GM19239 (cell line): ENCODE measurements at regions not wholly inside any gene's neighbourhood (a gene's known extent, or its start where the extent isn't known, plus 50 kb on each side); places are given as distances from the start of the nearest gene placed in this dataset.
"Not testable (repeated sequence)": the region's sequence is repeated elsewhere in the genome, so short reads cannot be mapped to it uniquely, and the experiment has no call there.

ENCODE experiments used
- DNase-seq: peaks from one replicate; pipeline ENCODE4 v3.0.0; 2011; ENCODE audit warnings: low spot score; ENCODE audit not compliant: insufficient read length
- FAIRE-seq: peaks from 2 replicates; lab custom pipeline; 2011; peaks lifted over from hg19 to GRCh38; lab: Jason Lieb, UNC

DNA sequence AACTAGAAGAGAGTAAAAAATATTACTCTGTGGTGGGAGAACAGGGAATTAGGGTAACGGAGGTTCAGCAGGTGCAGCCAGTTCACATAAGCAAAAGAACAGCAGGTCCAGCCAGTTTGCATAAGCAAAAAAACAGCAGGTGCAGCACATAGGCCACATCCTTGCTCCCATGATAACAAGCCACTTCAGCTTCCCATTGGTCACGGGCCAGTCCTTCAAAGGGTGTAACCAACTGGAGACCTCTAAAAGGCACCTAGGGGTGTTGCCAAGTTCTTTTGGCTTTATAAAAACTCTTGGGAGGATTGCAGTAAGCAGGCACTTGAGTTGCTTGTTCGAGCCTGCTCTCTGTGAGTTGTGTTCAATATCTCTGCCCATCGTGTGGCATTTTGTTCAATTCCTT is 488.1 kb downstream of the XYLT1 start:
- DNase-seq (no peak), FAIRE-seq (no peak)

DNA sequence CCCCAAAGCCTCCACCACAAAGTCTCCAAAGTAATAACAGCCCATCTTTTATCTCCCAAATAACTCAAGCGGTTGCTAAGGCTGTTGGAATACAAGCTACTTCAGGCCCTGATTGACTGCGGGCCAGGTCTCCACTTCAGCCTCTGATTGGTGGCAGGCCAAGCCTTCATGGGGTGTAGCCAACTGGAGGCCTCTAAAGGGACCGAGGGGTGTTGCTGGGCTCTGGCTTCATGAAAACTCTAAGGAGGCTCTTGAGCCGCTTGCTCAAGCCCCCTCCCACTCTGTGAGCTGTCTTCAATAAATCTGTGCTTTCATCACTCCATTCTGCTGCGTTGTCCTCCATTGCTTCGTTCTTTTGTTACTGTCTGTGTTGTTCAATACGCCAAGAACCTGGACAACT is 487.2 kb downstream of the XYLT1 start:
- DNase-seq (no peak), FAIRE-seq (no peak)

DNA sequence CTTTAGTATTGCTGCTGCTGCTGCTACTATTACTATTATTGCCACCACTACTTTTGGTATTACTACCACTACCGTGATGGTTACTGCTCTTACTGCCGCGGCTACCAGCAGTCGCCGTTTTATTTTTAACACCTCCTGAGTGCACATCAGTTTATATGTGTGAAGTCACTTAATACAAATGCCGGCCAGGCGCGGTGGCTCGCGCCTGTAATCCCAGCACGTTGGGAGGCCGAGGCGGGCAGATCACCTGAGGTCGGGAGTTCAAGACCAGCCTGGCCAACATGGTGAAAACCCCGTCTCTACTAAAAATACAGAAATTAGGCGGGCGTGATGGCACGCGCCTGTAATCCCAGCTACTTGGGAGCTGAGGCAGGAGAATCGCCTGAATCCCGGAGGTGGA is 486.7 kb downstream of the XYLT1 start:
- not testable (repeated sequence) for FAIRE-seq, DNase-seq

DNA sequence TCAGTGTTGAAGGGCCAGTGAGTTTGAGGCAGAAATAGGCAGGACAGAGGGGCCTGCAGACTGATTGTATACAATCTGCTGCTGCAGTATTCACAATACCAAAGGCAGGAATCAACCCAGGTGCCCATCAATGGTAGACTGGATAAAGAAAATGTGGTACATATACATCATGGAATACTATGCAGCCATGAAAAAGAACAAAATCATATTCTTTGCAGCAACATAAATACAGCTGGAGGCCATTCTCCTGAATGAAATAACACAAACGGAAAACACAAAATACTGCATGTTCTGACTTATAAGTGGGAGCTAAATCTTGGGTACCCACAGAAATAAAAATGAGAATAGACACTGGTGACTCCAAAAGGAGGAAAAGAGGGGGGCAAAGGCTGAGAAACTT is 485.1 kb downstream of the XYLT1 start:
- no peak for DNase-seq
- no peak for FAIRE-seq

DNA sequence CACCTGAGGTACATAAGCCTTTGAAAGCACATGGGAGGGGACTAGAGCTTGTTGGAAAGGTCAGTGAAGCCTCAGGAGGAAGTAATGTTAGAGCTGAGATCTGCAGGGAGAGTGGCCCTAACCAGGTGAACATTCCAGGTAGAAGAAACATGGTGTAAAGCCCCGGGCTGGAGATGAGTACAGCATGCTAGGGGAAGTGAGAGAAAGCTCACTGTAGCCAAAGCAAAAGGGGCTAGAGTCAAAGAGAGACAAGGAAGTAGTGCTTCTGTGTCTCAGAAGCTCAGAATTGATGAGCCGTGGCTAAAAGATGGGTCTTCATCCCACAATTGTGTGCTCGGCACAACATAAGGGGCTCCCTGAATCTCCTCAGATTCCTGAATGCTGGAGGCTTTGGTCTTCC is 481.8 kb downstream of the XYLT1 start:
- FAIRE-seq: peak; percentile 48
- no peak for DNase-seq

DNA sequence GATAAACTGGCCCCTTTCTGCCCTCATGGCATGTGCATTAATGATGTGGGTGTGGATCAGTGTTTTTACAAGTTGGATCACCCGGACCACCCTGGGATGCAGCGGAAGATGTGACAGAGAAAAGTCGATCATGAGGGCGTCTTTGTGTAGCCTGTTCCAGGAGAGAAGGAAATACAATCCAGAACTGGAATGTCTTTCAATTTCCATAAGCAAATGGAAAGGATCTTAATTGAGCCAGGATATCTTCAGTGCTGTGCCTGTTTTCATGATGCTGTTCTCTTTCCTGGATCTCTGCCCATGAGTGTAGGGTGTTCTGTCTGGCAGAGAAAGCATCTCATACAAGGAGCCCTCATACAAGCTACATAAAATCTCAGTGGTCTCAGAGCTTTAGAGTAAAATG is 481.4 kb downstream of the XYLT1 start:
- FAIRE-seq: no peak
- DNase-seq: no peak

DNA sequence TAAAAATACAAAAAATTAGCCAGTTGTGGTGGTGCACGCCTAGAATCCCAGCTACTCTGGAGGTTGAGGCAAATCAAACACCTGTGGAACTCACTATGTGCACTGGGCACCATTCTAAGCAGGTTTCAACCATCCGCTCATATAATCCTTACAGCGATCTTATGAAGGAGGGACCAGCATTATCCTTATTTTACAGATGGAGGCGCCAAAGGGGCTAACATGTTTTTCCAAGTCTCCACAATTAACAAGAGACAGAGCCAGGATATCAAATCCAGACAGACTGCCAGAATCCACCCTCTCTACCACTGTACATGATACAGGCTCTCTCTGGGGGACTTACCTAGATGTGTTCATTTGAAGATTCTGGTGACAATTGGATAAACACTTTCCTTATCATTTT is 479.0 kb downstream of the XYLT1 start:
- no peak for DNase-seq
- FAIRE-seq: no peak

DNA sequence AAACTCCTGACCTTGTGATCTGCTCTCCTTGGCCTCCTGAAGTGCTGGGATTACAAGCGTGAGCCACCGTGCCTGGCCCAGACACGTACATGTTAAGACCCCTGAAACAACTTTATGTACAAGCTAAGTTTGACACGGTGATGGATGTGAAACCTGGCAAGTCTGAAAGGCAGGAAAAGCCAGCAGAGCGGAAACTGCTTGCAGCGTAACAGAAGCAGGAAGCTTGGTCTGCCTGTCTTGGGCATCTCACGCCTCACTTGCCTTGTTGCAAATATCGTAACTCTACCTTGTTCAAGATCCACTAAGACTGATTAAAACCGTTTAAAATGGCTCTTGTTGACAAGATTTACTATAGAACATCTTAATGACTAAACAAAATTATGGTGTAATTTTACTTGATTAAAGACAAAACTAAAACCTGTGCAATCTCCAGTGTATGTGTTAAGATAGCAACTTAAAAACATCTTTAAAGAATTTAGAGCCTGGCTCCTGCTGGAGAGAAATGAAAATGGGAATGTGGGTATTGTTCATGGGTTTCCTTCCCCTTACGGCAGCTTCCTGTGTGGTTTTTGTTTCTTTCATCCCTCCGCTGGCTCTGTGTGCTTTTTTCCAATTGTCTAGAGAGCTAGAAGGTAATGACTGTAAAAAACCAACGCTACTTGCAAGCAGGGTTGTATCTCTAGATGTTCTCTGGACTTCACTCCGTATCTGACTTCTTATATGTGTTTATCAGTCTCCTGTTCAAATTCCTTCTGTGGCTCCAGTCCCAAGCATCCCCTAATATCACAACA is 477.6 kb downstream of the XYLT1 start:
- FAIRE-seq (peak; percentile 84), DNase-seq (no peak)

DNA sequence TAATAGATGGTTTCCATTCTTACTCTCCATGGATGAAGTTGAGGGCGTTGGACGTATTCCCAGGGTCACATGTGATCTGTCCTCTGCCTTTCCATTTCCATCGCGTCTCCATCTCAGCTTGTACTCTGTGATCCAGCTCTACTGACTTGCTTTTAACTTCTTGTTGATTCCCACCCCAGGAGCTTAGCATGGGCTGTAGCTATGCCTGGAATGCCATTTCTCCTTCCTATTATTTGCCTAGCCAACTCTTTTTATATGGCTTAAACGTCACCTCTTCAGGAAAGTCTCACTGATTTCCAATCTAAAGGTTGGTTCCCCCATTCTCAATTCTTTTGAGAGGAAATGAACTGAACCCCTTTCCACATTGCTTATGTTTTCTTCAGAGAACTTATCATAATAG is 475.9 kb downstream of the XYLT1 start:
- FAIRE-seq: no peak

DNA sequence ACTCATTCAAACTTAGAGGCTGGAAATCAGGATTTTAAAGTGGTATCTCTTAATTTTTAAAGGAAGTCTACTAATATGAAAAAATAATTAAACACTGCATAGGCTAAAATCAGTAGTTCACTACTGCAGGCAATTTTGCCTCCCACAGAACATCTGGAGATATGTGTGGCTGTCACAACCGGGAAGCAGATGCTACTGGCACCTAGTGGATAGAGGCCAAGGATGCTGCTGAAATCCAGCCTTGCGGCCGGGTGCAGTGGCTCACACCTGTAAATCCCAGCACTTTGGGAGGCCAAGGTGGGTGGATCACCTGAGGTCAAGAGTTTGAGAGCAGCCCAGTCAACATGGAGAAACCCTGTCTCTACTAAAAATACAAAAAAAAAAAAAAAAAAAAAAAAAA is 473.9 kb downstream of the XYLT1 start:
- no peak for DNase-seq
- FAIRE-seq: no peak

More for the DNA sequence above, 475.9 kb downstream of the XYLT1 start:
- DNase-seq: no peak

DNA sequence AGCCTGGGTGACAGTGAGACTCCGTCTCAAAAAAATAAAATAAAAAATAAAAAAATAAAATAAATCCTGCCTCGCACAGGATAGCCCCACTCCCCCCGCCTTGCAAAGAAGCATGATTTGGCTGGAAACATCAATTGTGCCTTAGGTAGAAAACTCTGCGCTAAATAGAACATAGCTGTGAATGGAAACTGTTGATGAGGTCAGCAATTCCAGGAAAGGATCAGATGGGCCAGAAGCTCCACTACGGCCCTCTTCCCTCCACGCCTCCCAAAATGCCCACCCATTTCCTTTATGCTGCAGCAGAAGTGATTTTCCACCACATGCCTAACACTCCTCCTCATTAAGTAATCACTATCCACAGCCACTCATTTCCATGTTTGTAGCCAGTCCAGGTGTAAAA is 473.4 kb downstream of the XYLT1 start:
- DNase-seq: no peak
- FAIRE-seq: no peak

DNA sequence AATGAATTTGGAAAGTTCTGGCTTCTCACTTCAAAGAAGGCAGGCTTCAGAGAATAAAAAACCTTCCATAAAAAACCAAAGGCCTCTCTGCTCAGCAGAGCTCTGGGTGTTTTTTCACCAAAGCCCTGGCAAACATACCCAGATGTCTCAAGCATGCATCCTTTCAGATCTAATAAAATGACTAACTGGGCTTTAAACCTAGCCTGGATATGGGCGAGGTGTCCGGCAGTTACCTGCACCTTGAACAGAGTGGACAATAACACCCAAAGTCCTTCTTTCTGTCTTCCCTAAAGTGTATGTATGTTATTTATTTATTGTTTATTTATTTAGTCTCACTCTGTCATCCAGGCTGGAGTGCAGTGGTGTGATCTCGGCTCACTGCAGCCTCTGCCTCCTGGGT is 469.3 kb downstream of the XYLT1 start:
- no peak for DNase-seq
- FAIRE-seq: no peak

DNA sequence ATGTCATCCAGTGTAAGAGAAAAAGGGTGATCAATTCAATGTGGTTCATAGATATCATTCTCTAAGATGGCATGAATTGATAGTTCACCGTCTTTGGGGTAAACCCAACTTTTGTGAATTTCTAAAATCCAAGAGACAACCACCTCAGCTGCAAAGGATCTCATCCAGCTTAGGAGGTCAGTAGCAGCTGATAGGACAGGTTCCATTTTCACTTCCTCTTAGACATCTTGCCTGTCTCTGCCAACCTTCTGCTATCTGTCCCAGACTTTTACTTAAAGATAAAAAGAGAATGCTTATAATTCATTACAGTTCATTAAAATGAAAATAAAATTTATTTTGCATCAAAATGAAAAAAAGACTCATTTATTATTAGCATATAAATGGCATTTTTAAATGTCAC is 468.2 kb downstream of the XYLT1 start:
- no peak for DNase-seq
- peak; percentile 83 for FAIRE-seq

DNA sequence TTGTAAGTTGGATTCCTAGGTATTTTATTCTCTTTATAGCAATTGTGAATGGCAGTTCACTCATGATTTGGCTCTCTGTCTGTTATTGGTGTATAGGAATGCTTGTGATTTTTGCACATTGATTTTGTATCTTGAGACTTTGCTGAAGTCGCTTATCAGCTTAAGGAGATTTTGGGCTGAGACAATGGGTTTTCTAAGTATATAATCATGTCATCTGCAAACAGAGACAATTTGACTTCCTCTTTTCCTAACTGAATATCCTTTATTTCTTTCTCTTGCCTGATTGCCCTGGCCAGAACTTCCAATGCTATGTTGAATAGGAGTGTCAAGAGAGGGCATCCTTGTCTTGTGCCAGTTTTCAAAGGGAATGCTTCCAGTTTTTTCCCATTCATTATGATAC is 464.8 kb downstream of the XYLT1 start:
- not testable (repeated sequence) for FAIRE-seq, DNase-seq

DNA sequence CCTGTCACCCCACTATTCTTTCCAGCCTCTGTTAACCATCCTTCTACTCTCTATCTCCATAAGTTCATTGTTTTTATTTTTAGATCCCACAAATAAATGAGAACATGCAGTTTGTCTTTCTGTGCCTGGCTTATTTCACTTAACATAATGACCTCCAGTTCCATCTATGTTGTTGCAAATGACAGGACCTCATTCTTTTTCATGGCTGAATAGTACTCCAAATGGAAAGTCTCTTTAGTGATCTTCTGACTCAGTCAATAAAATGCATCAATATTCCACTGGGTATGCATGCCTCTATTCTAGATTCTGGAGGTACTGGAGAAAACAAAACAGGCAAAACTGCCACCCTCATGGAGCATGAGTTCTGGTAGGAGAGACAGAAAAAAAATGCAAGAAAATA is 459.0 kb downstream of the XYLT1 start:
- no peak for DNase-seq
- FAIRE-seq: no peak

DNA sequence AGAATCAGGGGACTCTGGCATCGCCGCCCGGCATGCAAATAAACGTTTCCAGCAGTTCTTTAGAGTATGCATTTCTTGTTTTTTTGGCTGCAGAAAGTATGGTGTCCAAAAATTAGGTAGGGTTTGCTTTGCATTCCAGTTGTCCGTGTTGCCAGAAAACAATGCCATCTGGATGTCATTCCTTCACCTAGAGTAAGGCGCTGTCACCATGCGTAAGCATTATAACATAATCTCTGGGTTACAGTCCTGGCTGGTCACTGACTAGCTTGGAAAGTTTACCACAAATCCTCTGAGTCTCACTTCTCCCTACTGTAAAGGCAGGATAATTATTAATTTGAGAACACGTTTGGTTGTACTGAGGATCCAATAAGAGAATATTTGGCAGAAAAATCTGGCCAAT is 457.7 kb downstream of the XYLT1 start:
- FAIRE-seq: no peak

DNA sequence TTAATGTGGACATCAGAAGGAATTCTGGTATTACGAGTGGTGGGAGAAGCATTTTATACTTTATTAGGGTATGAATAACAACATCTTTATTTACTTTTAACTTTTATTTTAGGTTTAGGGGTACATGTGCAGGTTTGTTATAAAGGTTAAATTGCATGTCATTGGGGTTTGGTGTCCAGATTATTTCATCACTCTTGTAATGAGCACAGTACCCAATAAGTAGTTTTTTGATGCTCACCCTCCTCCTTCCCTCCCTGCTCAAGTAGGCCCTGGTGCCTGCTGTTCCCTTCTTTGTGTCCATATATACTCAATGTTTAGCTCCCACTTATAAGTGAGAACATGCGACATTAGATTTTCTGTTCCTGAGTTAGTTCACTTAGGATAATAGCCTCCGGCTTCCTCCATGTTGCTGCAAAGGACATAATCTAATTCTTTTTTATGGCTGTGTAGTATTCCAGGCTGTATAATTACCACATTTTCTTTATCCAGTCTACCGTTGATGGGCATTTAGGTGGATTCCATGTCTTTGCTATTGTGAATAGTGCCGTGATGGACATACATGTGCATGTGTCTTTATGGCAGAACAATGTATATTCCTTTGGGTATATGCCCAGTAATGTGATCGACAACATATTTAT is 456.2 kb downstream of the XYLT1 start:
- FAIRE-seq: no peak

More for the DNA sequence above, 457.7 kb downstream of the XYLT1 start:
- no peak for DNase-seq

DNA sequence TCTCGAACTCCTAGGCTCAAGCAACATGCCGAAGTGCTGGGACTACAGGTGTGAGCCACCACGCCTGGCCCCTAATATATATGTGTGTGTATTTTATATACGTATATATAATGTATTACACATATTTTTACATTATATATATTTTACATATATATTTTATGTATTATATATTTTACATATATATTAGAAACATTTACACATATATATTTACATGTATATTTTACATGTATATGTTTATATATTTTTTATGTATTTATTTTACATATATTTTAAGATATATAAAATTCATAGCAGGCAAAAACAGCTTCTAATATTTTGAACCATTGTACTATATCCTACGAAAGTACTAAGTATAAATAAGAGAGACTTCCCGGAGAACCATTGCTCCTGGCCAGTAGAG is 455.1 kb downstream of the XYLT1 start:
- no peak for DNase-seq
- no peak for FAIRE-seq

More for the DNA sequence above, 456.2 kb downstream of the XYLT1 start:
- DNase-seq: no peak

DNA sequence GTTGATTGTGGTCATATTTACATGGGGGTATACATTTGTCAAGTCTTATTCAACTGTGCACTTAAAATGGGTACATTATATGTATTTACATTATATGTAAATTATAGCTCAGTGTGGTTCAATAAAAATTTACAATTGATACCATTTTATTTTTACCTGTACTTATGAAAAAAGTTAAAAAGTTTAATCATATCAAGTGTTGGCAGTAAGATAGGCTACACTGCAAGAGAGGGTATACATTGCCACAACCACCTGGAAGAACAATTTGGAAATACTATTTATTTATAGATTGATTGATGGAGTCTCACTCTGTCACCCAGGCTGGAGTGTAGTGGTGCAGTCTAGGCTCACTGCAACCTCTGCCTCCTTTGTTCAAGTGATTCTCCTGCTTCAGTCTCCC is 453.3 kb downstream of the XYLT1 start:
- no peak for FAIRE-seq
- no peak for DNase-seq

DNA sequence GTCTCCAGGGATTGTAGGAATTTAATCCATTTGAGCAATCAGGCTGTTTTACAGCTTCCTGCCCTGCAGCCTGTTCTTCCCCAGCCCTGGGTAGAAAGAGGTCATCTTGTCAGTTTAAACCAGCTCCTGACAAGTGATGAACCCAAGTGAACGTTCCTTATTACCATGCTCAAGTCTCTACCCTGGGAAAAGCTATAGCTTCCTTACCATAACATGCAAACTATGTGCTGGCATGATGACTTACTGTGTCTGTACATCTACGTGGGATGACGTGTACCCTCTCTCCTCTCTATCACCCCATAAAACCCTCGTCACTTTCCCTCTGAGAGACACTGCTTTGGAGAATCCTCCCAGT is 452.2 kb downstream of the XYLT1 start:
- FAIRE-seq (no peak), DNase-seq (no peak)

DNA sequence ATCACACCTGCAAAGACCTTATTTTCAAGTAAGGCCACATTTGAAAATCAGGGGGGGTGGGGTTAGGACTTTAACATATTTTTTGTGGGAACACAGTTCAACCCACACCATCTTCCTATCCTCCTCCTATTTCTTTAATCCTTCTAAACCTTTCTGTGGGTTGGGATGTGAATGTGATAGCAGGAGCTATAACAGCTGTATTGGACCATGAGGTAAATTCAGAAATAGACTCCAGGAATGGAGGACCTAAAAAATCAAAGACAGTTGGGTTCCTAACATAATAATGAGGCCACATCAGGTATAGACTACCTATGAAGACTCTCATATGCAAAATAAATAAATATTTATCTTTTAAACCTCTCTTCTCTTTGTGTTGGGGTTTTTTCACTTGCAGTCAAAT is 451.4 kb downstream of the XYLT1 start:
- DNase-seq (no peak), FAIRE-seq (no peak)

DNA sequence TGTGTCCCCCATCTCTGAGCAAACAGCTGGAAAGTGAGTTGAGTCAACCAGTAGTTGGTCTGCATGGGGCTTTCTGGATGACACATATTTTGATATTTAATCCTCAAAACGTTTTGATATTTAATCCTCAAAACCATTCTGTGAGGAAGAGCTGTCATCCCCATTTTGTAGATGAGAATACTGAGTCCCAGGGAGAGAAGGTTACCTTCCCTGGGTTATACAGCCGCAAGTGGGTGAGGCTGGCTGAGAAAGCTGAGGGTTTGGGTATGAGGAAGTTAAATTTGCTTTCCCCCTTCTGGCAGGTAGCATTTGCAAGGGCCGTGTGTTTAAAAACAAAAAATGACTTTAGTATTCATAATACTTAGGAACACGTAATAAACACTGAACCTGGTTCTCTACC is 447.2 kb downstream of the XYLT1 start:
- no peak for DNase-seq
- FAIRE-seq: peak; percentile 86
